ENCODE measurements at regions not wholly inside any gene's neighbourhood (a gene's known extent, or its start where the extent isn't known, plus 50 kb on each side); places are given as distances from the start of the nearest gene placed in this dataset.

GRCh38 chr10:34869135-34869836, 54.2 kb upstream of the PARD3 start:
- no peak for DNase-seq

GRCh38 chr10:34868589-34868988, 53.5 kb upstream of the PARD3 start:
- no peak for DNase-seq

- no peak for DNase-seq
Observed at GRCh38 chr10:34866848-34867247, 51.8 kb upstream of the PARD3 start.

All from hypothalamus (tissue), 51 donors.